A549 (cell line): ENCODE measurements at regions not wholly inside any gene's neighbourhood (a gene's known extent, or its start where the extent isn't known, plus 50 kb on each side); places are given as distances from the start of the nearest gene placed in this dataset.

Experiments used
- CTCF ChIP-seq: fragments of >200 bp; sonication (Bioruptor Twin); formaldehyde crosslinking; IDR thresholded peaks from 3 replicates; pipeline ENCODE4 v1.5.1; 2016
- TF ChIP-seq, protein P1 (sequence below): fragments of 450-650 bp; IDR thresholded peaks from 2 replicates; pipeline ENCODE4 v1.6.1; 2014; ENCODE audit warnings: antibody characterized with exemption

DNA sequence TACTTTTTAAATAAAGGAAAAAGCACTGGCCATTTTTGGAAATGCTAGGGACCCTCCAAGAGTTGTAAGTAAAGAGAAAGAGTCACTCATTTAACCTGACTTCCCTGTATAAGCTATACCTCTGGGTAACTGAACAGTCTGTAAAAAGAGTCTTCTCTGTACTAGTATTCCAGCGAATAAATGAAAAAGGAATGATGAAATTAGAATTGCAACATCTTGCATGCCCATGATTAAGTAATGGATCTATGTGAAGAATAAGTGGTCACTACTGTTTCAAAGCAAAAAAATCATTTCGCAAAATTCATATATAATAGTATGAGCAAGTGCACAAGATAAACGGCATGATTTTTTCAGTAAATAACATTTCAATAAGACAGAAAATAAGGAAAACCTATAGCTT lies 116.8 kb downstream of the ZFAND4 start:
- no peak for TF ChIP-seq CTCF
- TF ChIP-seq, protein P1, sequence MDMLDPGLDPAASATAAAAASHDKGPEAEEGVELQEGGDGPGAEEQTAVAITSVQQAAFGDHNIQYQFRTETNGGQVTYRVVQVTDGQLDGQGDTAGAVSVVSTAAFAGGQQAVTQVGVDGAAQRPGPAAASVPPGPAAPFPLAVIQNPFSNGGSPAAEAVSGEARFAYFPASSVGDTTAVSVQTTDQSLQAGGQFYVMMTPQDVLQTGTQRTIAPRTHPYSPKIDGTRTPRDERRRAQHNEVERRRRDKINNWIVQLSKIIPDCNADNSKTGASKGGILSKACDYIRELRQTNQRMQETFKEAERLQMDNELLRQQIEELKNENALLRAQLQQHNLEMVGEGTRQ: no peak
